ENCODE measurements at regions not wholly inside any gene's neighbourhood (a gene's known extent, or its start where the extent isn't known, plus 50 kb on each side); places are given as distances from the start of the nearest gene placed in this dataset.

- POLR2A ChIA-PET = no interaction called here
- Histone ChIP-seq H3K9me3 (peaks cover 2% of the 10 kb centered on the region), H3K27ac (ENCODE audit: low read length) (no peak overlapping the region), H3K36me3 (ENCODE audit: control insufficient read depth in 2 of 2, extremely low read depth in 1 of 2, insufficient read depth in 1 of 2, low read length in 1 of 2) (no peaks in the 10 kb centered on the region), H3K27me3 (replicated peaks in 1 of 2; ENCODE audit: control insufficient read depth in 2 of 2, extremely low read depth in 1 of 2, insufficient read depth in 2 of 2, low read length in 1 of 2) (no peaks in the 10 kb centered on the region), H3K4me3 (ENCODE audit: control insufficient read depth in 1 of 2, extremely low read depth in 1 of 2, low read length in 1 of 2) (no peak overlapping the region), H3K4me1 (ENCODE audit: control insufficient read depth in 1 of 2, extremely low read depth in 1 of 2, insufficient read depth in 2 of 2, low read length in 2 of 2) (no peaks in the 10 kb centered on the region)
- peaks cover 12 to 32% (median 23%) of the 10 kb centered on the region in 3 donors for H3K9me3 Mint-ChIP-seq
- H3K4me3 Mint-ChIP-seq = no peak overlapping the region
- no peak for DNase-seq
- ATAC-seq (replicated peaks in 1 of 4) = no peak
- H3K27ac Mint-ChIP-seq = no peak overlapping the region
- no peaks in the 10 kb centered on the region for H3K27me3 Mint-ChIP-seq
- H3K36me3 Mint-ChIP-seq = no peaks in the 10 kb centered on the region
- CTCF ChIA-PET = no interaction called here
- H3K4me1 Mint-ChIP-seq = no peaks in the 10 kb centered on the region
- WGBS (ENCODE audit: insufficient coverage) = no CpG with 5 or more reads among the region's 1 CpG
Measured at GRCh38 chr11:29373725-29374124, 643.1 kb downstream of the KCNA4 start.

- H3K4me1 Mint-ChIP-seq = no peaks in the 10 kb centered on the region
- H3K27me3 Mint-ChIP-seq = no peaks in the 10 kb centered on the region
- CTCF ChIA-PET = interaction anchor here in 1 of 2 donors (1.4 kb wide), 1 partner anchor 15 kb away, joined by 4 read pairs; no protein-coding TSS in a partner anchor
Measured at GRCh38 chr11:29368126-29368525, 648.7 kb downstream of the KCNA4 start.

GRCh38 chr11:29364006-29364405, 652.8 kb downstream of the KCNA4 start:
- H3K4me1 Mint-ChIP-seq = no peaks in the 10 kb centered on the region
- H3K36me3 Mint-ChIP-seq = no peaks in the 10 kb centered on the region
- no peak overlapping the region for H3K27ac Mint-ChIP-seq
- no peaks in the 10 kb centered on the region for H3K4me1 ChIP-seq (ENCODE audit: control insufficient read depth in 1 of 2, extremely low read depth in 1 of 2, insufficient read depth in 2 of 2, low read length in 2 of 2)
- no peak overlapping the region for H3K27ac ChIP-seq (ENCODE audit: low read length)
- H3K4me3 Mint-ChIP-seq = no peak overlapping the region
- CTCF ChIA-PET = no interaction called here
- H3K9me3 Mint-ChIP-seq = peaks cover 14 to 18% (median 15%) of the 10 kb centered on the region in 3 donors
- H3K27me3 ChIP-seq (replicated peaks in 1 of 2; ENCODE audit: control insufficient read depth in 2 of 2, extremely low read depth in 1 of 2, insufficient read depth in 2 of 2, low read length in 1 of 2) = no peaks in the 10 kb centered on the region
- H3K27me3 Mint-ChIP-seq = no peaks in the 10 kb centered on the region
- H3K4me3 ChIP-seq (ENCODE audit: control insufficient read depth in 1 of 2, extremely low read depth in 1 of 2, low read length in 1 of 2) = no peak overlapping the region
- ATAC-seq (replicated peaks in 1 of 4) (no peak), DNase-seq (no peak)
- no peaks in the 10 kb centered on the region for H3K36me3 ChIP-seq (ENCODE audit: control insufficient read depth in 2 of 2, extremely low read depth in 1 of 2, insufficient read depth in 1 of 2, low read length in 1 of 2)
- no peaks in the 10 kb centered on the region for H3K9me3 ChIP-seq
- whole genome bisulfite sequencing (ENCODE audit: insufficient coverage) = no CpG with 5 or more reads among the region's 2 CpGs
- POLR2A ChIA-PET = no interaction called here

More at GRCh38 chr11:29368126-29368525, 648.7 kb downstream of the KCNA4 start:
- POLR2A ChIA-PET = no interaction called here
- H3K4me3 Mint-ChIP-seq = no peak overlapping the region
- no CpG with 5 or more reads among the region's 5 CpGs for WGBS (ENCODE audit: insufficient coverage)
- no peak for ATAC-seq (replicated peaks in 1 of 4)
- Histone ChIP-seq H3K9me3 (no peaks in the 10 kb centered on the region), H3K27ac (ENCODE audit: low read length) (no peak overlapping the region), H3K36me3 (ENCODE audit: control insufficient read depth in 2 of 2, extremely low read depth in 1 of 2, insufficient read depth in 1 of 2, low read length in 1 of 2) (no peaks in the 10 kb centered on the region), H3K4me3 (ENCODE audit: control insufficient read depth in 1 of 2, extremely low read depth in 1 of 2, low read length in 1 of 2) (no peak overlapping the region), H3K27me3 (replicated peaks in 1 of 2; ENCODE audit: control insufficient read depth in 2 of 2, extremely low read depth in 1 of 2, insufficient read depth in 2 of 2, low read length in 1 of 2) (no peaks in the 10 kb centered on the region), H3K4me1 (ENCODE audit: control insufficient read depth in 1 of 2, extremely low read depth in 1 of 2, insufficient read depth in 2 of 2, low read length in 2 of 2) (no peaks in the 10 kb centered on the region)
- H3K9me3 Mint-ChIP-seq = peaks cover 8 to 19% (median 17%) of the 10 kb centered on the region in 3 donors
- no peak for DNase-seq
- H3K36me3 Mint-ChIP-seq = no peaks in the 10 kb centered on the region
- H3K27ac Mint-ChIP-seq = no peak overlapping the region

GRCh38 chr11:29361369-29361768, 655.5 kb downstream of the KCNA4 start:
- Mint-ChIP-seq H3K27me3 (no peaks in the 10 kb centered on the region), H3K27ac (no peak overlapping the region), H3K36me3 (no peaks in the 10 kb centered on the region), H3K9me3 (peaks cover 11 to 15% (median 12%) of the 10 kb centered on the region in 3 donors), H3K4me3 (no peak overlapping the region), H3K4me1 (no peaks in the 10 kb centered on the region)
- no peak for ATAC-seq (replicated peaks in 1 of 4)
- DNase-seq = no peak
- WGBS (ENCODE audit: insufficient coverage) = no CpG with 5 or more reads among the region's 1 CpG
- CTCF ChIA-PET = no interaction called here
- Histone ChIP-seq H3K27ac (ENCODE audit: low read length) (no peak overlapping the region), H3K4me1 (ENCODE audit: control insufficient read depth in 1 of 2, extremely low read depth in 1 of 2, insufficient read depth in 2 of 2, low read length in 2 of 2) (no peaks in the 10 kb centered on the region), H3K9me3 (no peaks in the 10 kb centered on the region), H3K4me3 (ENCODE audit: control insufficient read depth in 1 of 2, extremely low read depth in 1 of 2, low read length in 1 of 2) (no peak overlapping the region), H3K27me3 (replicated peaks in 1 of 2; ENCODE audit: control insufficient read depth in 2 of 2, extremely low read depth in 1 of 2, insufficient read depth in 2 of 2, low read length in 1 of 2) (no peaks in the 10 kb centered on the region), H3K36me3 (ENCODE audit: control insufficient read depth in 2 of 2, extremely low read depth in 1 of 2, insufficient read depth in 1 of 2, low read length in 1 of 2) (no peaks in the 10 kb centered on the region)
- POLR2A ChIA-PET = no interaction called here

GRCh38 chr11:29353833-29354232, 663.0 kb downstream of the KCNA4 start:
- POLR2A ChIA-PET = no interaction called here
- CTCF ChIA-PET = no interaction called here
- Histone ChIP-seq H3K27me3 (replicated peaks in 1 of 2; ENCODE audit: control insufficient read depth in 2 of 2, extremely low read depth in 1 of 2, insufficient read depth in 2 of 2, low read length in 1 of 2) (no peaks in the 10 kb centered on the region), H3K9me3 (no peaks in the 10 kb centered on the region), H3K4me3 (ENCODE audit: control insufficient read depth in 1 of 2, extremely low read depth in 1 of 2, low read length in 1 of 2) (no peak overlapping the region), H3K36me3 (ENCODE audit: control insufficient read depth in 2 of 2, extremely low read depth in 1 of 2, insufficient read depth in 1 of 2, low read length in 1 of 2) (no peaks in the 10 kb centered on the region), H3K4me1 (ENCODE audit: control insufficient read depth in 1 of 2, extremely low read depth in 1 of 2, insufficient read depth in 2 of 2, low read length in 2 of 2) (no peaks in the 10 kb centered on the region), H3K27ac (ENCODE audit: low read length) (no peak overlapping the region)
- Mint-ChIP-seq H3K4me3 (no peak overlapping the region), H3K9me3 (peaks cover 0 to 10% (median 0%) of the 10 kb centered on the region in 3 donors), H3K27ac (no peak overlapping the region), H3K36me3 (no peaks in the 10 kb centered on the region), H3K27me3 (no peaks in the 10 kb centered on the region), H3K4me1 (no peaks in the 10 kb centered on the region)
- ATAC-seq (replicated peaks in 1 of 4) (no peak), DNase-seq (no peak)
- WGBS (ENCODE audit: insufficient coverage) = 40% methylated on average over 1 of the region's 1 CpG

GRCh38 chr11:29352273-29352795, 664.5 kb downstream of the KCNA4 start:
- ChIA-PET CTCF (interaction anchor here in 1 of 2 donors (0.6 kb wide), 1 partner anchor 16 kb away, joined by 4 read pairs; no protein-coding TSS in a partner anchor), POLR2A (no interaction called here)
- Mint-ChIP-seq H3K27ac (no peak overlapping the region), H3K36me3 (no peaks in the 10 kb centered on the region), H3K27me3 (no peaks in the 10 kb centered on the region), H3K9me3 (peaks cover 0 to 10% (median 0%) of the 10 kb centered on the region in 3 donors), H3K4me3 (no peak overlapping the region), H3K4me1 (no peaks in the 10 kb centered on the region)
- Histone ChIP-seq H3K27ac (ENCODE audit: low read length) (no peak overlapping the region), H3K4me1 (ENCODE audit: control insufficient read depth in 1 of 2, extremely low read depth in 1 of 2, insufficient read depth in 2 of 2, low read length in 2 of 2) (no peaks in the 10 kb centered on the region), H3K36me3 (ENCODE audit: control insufficient read depth in 2 of 2, extremely low read depth in 1 of 2, insufficient read depth in 1 of 2, low read length in 1 of 2) (no peaks in the 10 kb centered on the region), H3K27me3 (replicated peaks in 1 of 2; ENCODE audit: control insufficient read depth in 2 of 2, extremely low read depth in 1 of 2, insufficient read depth in 2 of 2, low read length in 1 of 2) (no peaks in the 10 kb centered on the region), H3K9me3 (no peaks in the 10 kb centered on the region), H3K4me3 (ENCODE audit: control insufficient read depth in 1 of 2, extremely low read depth in 1 of 2, low read length in 1 of 2) (no peak overlapping the region)
- WGBS (ENCODE audit: insufficient coverage) = no CpG with 5 or more reads among the region's 3 CpGs
- DNase-seq (no peak), ATAC-seq (replicated peaks in 1 of 4) (no peak)
